ENCODE measurements at regions not wholly inside any gene's neighbourhood (a gene's known extent, or its start where the extent isn't known, plus 50 kb on each side); places are given as distances from the start of the nearest gene placed in this dataset.

DNA sequence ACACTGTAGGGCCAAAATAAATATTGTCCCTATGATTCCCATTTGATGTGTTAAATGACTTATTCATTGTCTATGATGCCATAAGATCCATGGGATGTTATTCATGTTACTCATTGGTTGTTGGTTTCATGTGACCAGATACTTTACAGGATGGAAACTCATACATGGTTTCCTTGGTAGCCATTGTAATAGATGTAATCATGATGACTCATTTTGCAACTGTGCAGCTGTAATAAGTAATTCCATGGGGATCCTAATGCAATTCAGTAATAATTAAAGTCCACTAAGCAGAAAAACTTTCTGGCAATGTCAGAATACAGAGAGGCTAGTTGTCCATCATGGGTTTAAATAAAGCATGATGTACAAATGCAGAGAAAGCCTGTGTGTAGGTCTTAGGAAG is 389.7 kb upstream of the NR3C2 start:
- DNase-seq (ENCODE audit: low spot score in 2 of 2, unreplicated experiment in 2 of 2) = no peak
- H3K4me1 Mint-ChIP-seq = peaks cover 20% of the 10 kb centered on the region
- peaks cover 9% of the 10 kb centered on the region for H3K9me3 Mint-ChIP-seq

GRCh38 chr4:148828291-148828690 is 386.1 kb upstream of the NR3C2 start:
- no peak for DNase-seq (ENCODE audit: low spot score in 2 of 2, unreplicated experiment in 2 of 2)
- H3K27me3 Mint-ChIP-seq (ENCODE audit: low read depth) = peaks cover 3% of the 10 kb centered on the region
- H3K36me3 Mint-ChIP-seq = no peaks in the 10 kb centered on the region

More for the DNA sequence above, 389.7 kb upstream of the NR3C2 start:
- no peak overlapping the region for H3K27ac Mint-ChIP-seq
- no peaks in the 10 kb centered on the region for H3K27me3 Mint-ChIP-seq (ENCODE audit: low read depth)
- H3K36me3 Mint-ChIP-seq = no peaks in the 10 kb centered on the region
- no peak overlapping the region for H3K4me3 Mint-ChIP-seq
- TF ChIP-seq CTCF (IDR thresholded peaks at IDR 0.05; ENCODE audit: unreplicated experiment) = no peak

GRCh38 chr4:148827781-148828180 is 385.6 kb upstream of the NR3C2 start:
- Mint-ChIP-seq H3K27me3 (ENCODE audit: low read depth) (peaks cover 3% of the 10 kb centered on the region), H3K4me1 (no peaks in the 10 kb centered on the region), H3K4me3 (no peak overlapping the region), H3K27ac (no peak overlapping the region), H3K9me3 (peaks cover 9% of the 10 kb centered on the region), H3K36me3 (no peaks in the 10 kb centered on the region)
- no peak for DNase-seq (ENCODE audit: low spot score in 2 of 2, unreplicated experiment in 2 of 2)
- no peak for TF ChIP-seq CTCF (IDR thresholded peaks at IDR 0.05; ENCODE audit: unreplicated experiment)

More at GRCh38 chr4:148828291-148828690, 386.1 kb upstream of the NR3C2 start:
- H3K9me3 Mint-ChIP-seq = peaks cover 9% of the 10 kb centered on the region
- no peak overlapping the region for H3K27ac Mint-ChIP-seq
- H3K4me3 Mint-ChIP-seq = no peak overlapping the region
- H3K4me1 Mint-ChIP-seq = no peaks in the 10 kb centered on the region
- TF ChIP-seq CTCF (IDR thresholded peaks at IDR 0.05; ENCODE audit: unreplicated experiment) = no peak

DNA sequence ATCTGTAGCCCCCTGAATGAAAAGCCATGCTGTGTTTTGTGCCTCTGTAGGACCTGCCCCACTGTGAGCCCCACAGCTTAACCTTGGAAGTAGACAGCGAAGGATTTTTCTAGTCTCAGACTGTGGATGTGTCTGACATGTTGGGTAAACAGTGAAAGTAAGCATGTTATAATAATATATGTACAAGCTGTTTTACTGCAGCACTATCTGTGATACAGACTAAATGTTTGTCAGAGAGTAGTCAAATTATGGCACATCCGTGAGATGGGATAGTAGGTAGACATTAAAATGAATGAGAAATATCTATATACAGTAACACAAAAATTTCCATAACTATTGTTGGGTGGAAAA is 381.2 kb upstream of the NR3C2 start:
- TF ChIP-seq CTCF (IDR thresholded peaks at IDR 0.05; ENCODE audit: unreplicated experiment) = no peak
- Mint-ChIP-seq H3K4me3 (no peak overlapping the region), H3K27ac (no peak overlapping the region)

DNA sequence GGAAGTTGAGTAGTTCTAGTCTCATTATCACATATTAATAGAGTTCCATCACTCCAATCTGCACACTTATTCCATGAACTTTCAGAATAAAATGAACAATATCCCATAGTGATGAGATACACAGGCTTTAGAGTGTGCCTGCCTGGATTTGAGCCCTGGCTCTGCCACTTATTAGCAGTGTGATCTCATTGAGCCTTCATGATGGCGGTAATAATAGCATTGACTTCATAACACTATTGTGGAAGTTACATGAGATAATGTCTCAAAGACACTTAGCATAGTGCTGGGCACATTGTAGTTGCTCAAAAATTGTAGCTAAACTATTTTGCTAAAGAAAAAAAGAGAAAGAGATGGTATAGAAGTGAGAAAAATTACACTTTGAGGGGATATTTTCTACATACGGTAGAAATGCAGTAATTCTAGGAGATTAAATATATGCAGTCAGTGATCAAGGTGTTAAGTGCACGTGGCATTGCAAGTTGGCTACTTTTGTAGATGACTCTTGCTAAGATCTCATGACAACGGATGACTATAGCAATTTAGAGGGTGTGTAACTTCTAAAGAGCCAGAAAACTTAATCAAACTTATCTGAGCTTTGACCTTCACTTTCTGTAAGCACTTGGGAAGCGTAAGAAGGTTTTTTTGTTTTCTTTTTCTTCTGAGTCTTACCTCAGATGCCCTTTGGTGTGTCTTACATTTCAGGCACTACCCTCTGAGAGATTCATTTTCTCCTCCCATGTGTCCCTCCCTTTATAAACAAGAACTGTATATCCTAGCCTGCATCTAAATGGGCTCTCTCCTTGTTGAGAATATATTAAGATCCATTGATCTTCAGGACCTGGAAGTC is 380.6 kb upstream of the NR3C2 start:
- Mint-ChIP-seq H3K9me3 (no peaks in the 10 kb centered on the region), H3K36me3 (no peaks in the 10 kb centered on the region), H3K27ac (no peak overlapping the region), H3K27me3 (ENCODE audit: low read depth) (peaks cover 3% of the 10 kb centered on the region), H3K4me3 (no peak overlapping the region), H3K4me1 (no peaks in the 10 kb centered on the region)
- DNase-seq (ENCODE audit: low spot score in 2 of 2, unreplicated experiment in 2 of 2) = no peak
- no peak for TF ChIP-seq CTCF (IDR thresholded peaks at IDR 0.05; ENCODE audit: unreplicated experiment)

More for the DNA sequence above, 381.2 kb upstream of the NR3C2 start:
- Mint-ChIP-seq H3K9me3 (no peaks in the 10 kb centered on the region), H3K27me3 (ENCODE audit: low read depth) (peaks cover 3% of the 10 kb centered on the region), H3K36me3 (no peaks in the 10 kb centered on the region), H3K4me1 (no peaks in the 10 kb centered on the region)
- no peak for DNase-seq (ENCODE audit: low spot score in 2 of 2, unreplicated experiment in 2 of 2)

Data from mesothelial cell of epicardium (in vitro differentiated cells).